HFFc6 (cell line): ENCODE measurements at regions not wholly inside any gene's neighbourhood (a gene's known extent, or its start where the extent isn't known, plus 50 kb on each side); places are given as distances from the start of the nearest gene placed in this dataset.

ENCODE experiments used
- DNase-seq: peaks from one replicate; pipeline ENCODE4 v3.0.0-alpha.2; 2018
- H3K27ac Mint-ChIP-seq: 2 replicates; pipeline ENCODE4 v1.8.0; 2020; ENCODE audit warnings: mild to moderate bottlenecking, mixed read lengths
- H3K27me3 Mint-ChIP-seq: 2 replicates; pipeline ENCODE4 v1.8.0; 2021; ENCODE audit warnings: mild to moderate bottlenecking, moderate library complexity, mixed read lengths; ENCODE audit not compliant: insufficient read depth
- H3K36me3 Mint-ChIP-seq: 2 replicates; pipeline ENCODE4 v1.8.0; 2021; ENCODE audit warnings: low read depth, mixed read lengths
- H3K4me1 Mint-ChIP-seq: 2 replicates; pipeline ENCODE4 v1.8.0; 2020; ENCODE audit warnings: low read depth, mixed read lengths
- H3K4me3 Mint-ChIP-seq: 2 replicates; pipeline ENCODE4 v1.8.0; 2020; ENCODE audit warnings: mild to moderate bottlenecking, moderate library complexity, mixed read lengths
- H3K9me3 Mint-ChIP-seq: 2 replicates; pipeline ENCODE4 v1.8.0; 2020; ENCODE audit warnings: mild to moderate bottlenecking, mixed read lengths
- TF ChIP-seq, protein P1 (sequence below): fragments of 200-600 bp; sonication (generic); IDR thresholded peaks from 2 replicates; pipeline ENCODE4 v1.5.0; 2021; ENCODE audit warnings: antibody characterized with exemption, mild to moderate bottlenecking

DNA sequence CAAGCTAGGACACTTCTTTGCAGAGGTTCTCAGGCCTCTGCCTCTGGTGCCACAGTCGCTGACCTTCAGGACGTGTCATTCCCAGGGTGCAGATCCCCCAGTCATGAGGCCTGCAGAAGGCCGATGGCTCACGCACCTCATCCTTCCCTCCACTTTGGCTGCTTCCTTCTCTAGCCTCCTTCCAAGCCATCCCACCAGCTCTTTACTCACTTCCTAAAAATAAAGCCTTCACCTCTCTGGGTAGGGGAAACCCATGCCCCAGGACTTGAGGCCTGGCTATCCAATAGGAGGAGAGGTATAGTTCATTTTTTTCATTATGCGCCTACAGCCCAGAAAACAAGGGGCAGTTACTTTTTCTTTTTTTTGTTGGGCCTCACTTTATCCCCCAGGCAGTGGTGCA lies 91.4 kb downstream of the B3GNT2 start:
- Mint-ChIP-seq H3K36me3 (peaks cover 7% of the 10 kb centered on the region), H3K27ac (no peak overlapping the region), H3K4me1 (peaks cover 11% of the 10 kb centered on the region), H3K4me3 (no peak overlapping the region), H3K9me3 (peaks cover 20% of the 10 kb centered on the region), H3K27me3 (peaks cover 24% of the 10 kb centered on the region)
- TF ChIP-seq, protein P1, sequence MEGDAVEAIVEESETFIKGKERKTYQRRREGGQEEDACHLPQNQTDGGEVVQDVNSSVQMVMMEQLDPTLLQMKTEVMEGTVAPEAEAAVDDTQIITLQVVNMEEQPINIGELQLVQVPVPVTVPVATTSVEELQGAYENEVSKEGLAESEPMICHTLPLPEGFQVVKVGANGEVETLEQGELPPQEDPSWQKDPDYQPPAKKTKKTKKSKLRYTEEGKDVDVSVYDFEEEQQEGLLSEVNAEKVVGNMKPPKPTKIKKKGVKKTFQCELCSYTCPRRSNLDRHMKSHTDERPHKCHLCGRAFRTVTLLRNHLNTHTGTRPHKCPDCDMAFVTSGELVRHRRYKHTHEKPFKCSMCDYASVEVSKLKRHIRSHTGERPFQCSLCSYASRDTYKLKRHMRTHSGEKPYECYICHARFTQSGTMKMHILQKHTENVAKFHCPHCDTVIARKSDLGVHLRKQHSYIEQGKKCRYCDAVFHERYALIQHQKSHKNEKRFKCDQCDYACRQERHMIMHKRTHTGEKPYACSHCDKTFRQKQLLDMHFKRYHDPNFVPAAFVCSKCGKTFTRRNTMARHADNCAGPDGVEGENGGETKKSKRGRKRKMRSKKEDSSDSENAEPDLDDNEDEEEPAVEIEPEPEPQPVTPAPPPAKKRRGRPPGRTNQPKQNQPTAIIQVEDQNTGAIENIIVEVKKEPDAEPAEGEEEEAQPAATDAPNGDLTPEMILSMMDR, result no peak
- no peak for DNase-seq

GRCh38 chr2:62286089-62286785 lies 90.3 kb downstream of the B3GNT2 start:
- Mint-ChIP-seq H3K4me1 (peaks cover 11% of the 10 kb centered on the region), H3K4me3 (no peak overlapping the region), H3K27me3 (peaks cover 16% of the 10 kb centered on the region), H3K27ac (no peak overlapping the region), H3K36me3 (peaks cover 7% of the 10 kb centered on the region), H3K9me3 (peaks cover 20% of the 10 kb centered on the region)
- DNase-seq, result no peak
- TF ChIP-seq, protein P1, result no peak

GRCh38 chr2:62284980-62285379 lies 89.1 kb downstream of the B3GNT2 start:
- Mint-ChIP-seq H3K4me1 (peaks cover 11% of the 10 kb centered on the region), H3K4me3 (no peak overlapping the region), H3K27me3 (peaks cover 16% of the 10 kb centered on the region), H3K27ac (no peak overlapping the region), H3K9me3 (peaks cover 20% of the 10 kb centered on the region), H3K36me3 (peaks cover 7% of the 10 kb centered on the region)
- TF ChIP-seq, protein P1, result peak; percentile 30; the same call in 1 of the 2 replicates
- DNase-seq, result no peak

DNA sequence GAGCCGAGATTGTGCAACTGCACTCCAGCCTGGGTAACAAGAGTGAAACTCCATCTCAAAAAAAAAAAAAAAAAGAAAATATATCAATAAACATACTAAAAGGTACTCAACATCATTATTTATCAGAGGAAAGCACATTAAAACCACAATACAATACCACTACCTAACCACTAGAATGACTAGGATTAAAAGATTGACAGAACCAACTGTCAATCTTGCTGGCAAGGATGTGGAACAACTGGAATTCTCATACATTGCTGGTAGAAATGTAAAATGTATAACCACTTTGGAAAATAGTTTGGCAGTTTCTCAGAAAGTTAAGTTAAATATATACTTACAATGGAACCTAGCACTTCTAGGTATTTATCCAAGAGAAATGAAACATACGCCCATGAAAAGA lies 88.6 kb downstream of the B3GNT2 start:
- TF ChIP-seq, protein P1, result no peak
- Mint-ChIP-seq H3K27ac (no peak overlapping the region), H3K27me3 (peaks cover 16% of the 10 kb centered on the region), H3K4me1 (peaks cover 11% of the 10 kb centered on the region), H3K4me3 (no peak overlapping the region), H3K36me3 (peaks cover 10% of the 10 kb centered on the region), H3K9me3 (peaks cover 20% of the 10 kb centered on the region)
- DNase-seq, result no peak

- TF ChIP-seq, protein P1, result no peak
These were observed 87.2 kb downstream of the B3GNT2 start for GRCh38 chr2:62283147-62283546.

More at GRCh38 chr2:62283147-62283546, 87.2 kb downstream of the B3GNT2 start:
- H3K27me3 Mint-ChIP-seq, result peaks cover 16% of the 10 kb centered on the region
- peaks cover 32% of the 10 kb centered on the region for H3K9me3 Mint-ChIP-seq
- peaks cover 10% of the 10 kb centered on the region for H3K36me3 Mint-ChIP-seq
- H3K4me1 Mint-ChIP-seq, result peaks cover 7% of the 10 kb centered on the region
- no peak overlapping the region for H3K27ac Mint-ChIP-seq
- no peak for DNase-seq
- H3K4me3 Mint-ChIP-seq, result no peak overlapping the region
